Ishikawa (cell line): ENCODE measurements at regions not wholly inside any gene's neighbourhood (a gene's known extent, or its start where the extent isn't known, plus 50 kb on each side); places are given as distances from the start of the nearest gene placed in this dataset.

Source experiments
- CEBPB ChIP-seq: IDR thresholded peaks from 2 replicates; pipeline ENCODE4 v1.6.1; 2012
- CREB1 ChIP-seq: IDR thresholded peaks from 2 replicates; pipeline ENCODE4 v1.6.1; 2012; ENCODE audit warnings: low read depth
- EP300 ChIP-seq: IDR thresholded peaks from 2 replicates; pipeline ENCODE4 v1.6.1; 2012; ENCODE audit warnings: borderline replicate concordance
- FOXM1 ChIP-seq: IDR thresholded peaks from 2 replicates; pipeline ENCODE4 v1.6.1; 2012; ENCODE audit warnings: low read depth, borderline replicate concordance
- RAD21 ChIP-seq: IDR thresholded peaks from 2 replicates; pipeline ENCODE4 v1.6.1; 2012; ENCODE audit warnings: low read depth
- TCF12 ChIP-seq: IDR thresholded peaks from 2 replicates; pipeline ENCODE4 v1.6.1; 2012; ENCODE audit warnings: low read depth
- TEAD4 ChIP-seq: IDR thresholded peaks from 2 replicates; pipeline ENCODE4 v1.6.1; 2012
- YY1 ChIP-seq: IDR thresholded peaks from 2 replicates; pipeline ENCODE4 v1.6.1; 2012; ENCODE audit warnings: low read depth
- TF ChIP-seq, protein P1 (sequence below): IDR thresholded peaks from 2 replicates; pipeline ENCODE4 v1.6.1; 2012; ENCODE audit warnings: low read depth, mild to moderate bottlenecking
- TF ChIP-seq, protein P2 (sequence below): IDR thresholded peaks from 2 replicates; pipeline ENCODE4 v1.6.1; 2012
- TF ChIP-seq, protein P3 (sequence below): IDR thresholded peaks from 2 replicates; pipeline ENCODE4 v1.6.1; 2012

DNA sequence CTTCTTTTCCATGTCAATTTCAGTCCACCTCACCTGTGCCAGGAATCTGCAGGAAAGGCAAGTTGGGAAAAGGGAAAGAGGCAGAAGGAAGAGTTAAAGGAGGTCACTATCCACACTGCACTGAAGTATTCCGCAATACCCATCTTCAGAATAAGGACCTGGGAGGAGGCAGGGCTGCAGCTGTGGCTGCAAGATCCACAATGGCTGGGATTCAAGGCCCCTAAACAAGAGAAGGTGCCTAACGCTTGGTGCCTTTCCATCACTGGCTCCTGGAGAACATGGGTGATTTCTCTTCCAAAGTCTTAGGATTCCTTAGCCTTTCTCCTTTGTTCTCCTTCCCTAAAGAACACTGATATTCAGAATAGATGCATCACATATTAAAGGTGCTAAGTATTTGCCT lies 204.0 kb downstream of the GRIN2B start:
- TF ChIP-seq CEBPB (no peak), YY1 (no peak), EP300 (no peak), RAD21 (no peak), TEAD4 (no peak), CREB1 (no peak), FOXM1 (no peak), TCF12 (no peak)
- TF ChIP-seq, protein P1, sequence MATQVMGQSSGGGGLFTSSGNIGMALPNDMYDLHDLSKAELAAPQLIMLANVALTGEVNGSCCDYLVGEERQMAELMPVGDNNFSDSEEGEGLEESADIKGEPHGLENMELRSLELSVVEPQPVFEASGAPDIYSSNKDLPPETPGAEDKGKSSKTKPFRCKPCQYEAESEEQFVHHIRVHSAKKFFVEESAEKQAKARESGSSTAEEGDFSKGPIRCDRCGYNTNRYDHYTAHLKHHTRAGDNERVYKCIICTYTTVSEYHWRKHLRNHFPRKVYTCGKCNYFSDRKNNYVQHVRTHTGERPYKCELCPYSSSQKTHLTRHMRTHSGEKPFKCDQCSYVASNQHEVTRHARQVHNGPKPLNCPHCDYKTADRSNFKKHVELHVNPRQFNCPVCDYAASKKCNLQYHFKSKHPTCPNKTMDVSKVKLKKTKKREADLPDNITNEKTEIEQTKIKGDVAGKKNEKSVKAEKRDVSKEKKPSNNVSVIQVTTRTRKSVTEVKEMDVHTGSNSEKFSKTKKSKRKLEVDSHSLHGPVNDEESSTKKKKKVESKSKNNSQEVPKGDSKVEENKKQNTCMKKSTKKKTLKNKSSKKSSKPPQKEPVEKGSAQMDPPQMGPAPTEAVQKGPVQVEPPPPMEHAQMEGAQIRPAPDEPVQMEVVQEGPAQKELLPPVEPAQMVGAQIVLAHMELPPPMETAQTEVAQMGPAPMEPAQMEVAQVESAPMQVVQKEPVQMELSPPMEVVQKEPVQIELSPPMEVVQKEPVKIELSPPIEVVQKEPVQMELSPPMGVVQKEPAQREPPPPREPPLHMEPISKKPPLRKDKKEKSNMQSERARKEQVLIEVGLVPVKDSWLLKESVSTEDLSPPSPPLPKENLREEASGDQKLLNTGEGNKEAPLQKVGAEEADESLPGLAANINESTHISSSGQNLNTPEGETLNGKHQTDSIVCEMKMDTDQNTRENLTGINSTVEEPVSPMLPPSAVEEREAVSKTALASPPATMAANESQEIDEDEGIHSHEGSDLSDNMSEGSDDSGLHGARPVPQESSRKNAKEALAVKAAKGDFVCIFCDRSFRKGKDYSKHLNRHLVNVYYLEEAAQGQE: no peak
- TF ChIP-seq, protein P2, sequence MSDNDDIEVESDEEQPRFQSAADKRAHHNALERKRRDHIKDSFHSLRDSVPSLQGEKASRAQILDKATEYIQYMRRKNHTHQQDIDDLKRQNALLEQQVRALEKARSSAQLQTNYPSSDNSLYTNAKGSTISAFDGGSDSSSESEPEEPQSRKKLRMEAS: no peak
- TF ChIP-seq, protein P3, sequence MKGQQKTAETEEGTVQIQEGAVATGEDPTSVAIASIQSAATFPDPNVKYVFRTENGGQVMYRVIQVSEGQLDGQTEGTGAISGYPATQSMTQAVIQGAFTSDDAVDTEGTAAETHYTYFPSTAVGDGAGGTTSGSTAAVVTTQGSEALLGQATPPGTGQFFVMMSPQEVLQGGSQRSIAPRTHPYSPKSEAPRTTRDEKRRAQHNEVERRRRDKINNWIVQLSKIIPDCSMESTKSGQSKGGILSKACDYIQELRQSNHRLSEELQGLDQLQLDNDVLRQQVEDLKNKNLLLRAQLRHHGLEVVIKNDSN: no peak
